NB4 (cell line): ENCODE measurements at regions not wholly inside any gene's neighbourhood (a gene's known extent, or its start where the extent isn't known, plus 50 kb on each side); places are given as distances from the start of the nearest gene placed in this dataset.

Experiments used
- DNase-seq: peaks from one replicate; pipeline ENCODE4 v3.0.0; 2010; ENCODE audit warnings: low read depth
- H3K4me3 ChIP-seq: one replicate; pipeline ENCODE4 v1.5.1; 2011; ENCODE audit warnings: mild to moderate bottlenecking, low read depth, low read length, moderate library complexity
- MYC ChIP-seq: IDR thresholded peaks from 2 replicates; pipeline ENCODE4 v1.6.1; 2011; ENCODE audit warnings: low read depth, low read length
- POLR2A ChIP-seq: IDR thresholded peaks from 2 replicates; pipeline ENCODE4 v1.6.1; 2011; ENCODE audit warnings: mild to moderate bottlenecking; ENCODE audit not compliant: insufficient read length; ENCODE audit errors: extremely low read depth
- TF ChIP-seq, protein P1 (sequence below): IDR thresholded peaks from one replicate; pipeline ENCODE4 v1.5.1; 2012; ENCODE audit warnings: low read depth, low read length
- TF ChIP-seq, protein P2 (sequence below): IDR thresholded peaks from 2 replicates; pipeline ENCODE4 v1.6.1; 2011; ENCODE audit warnings: low read depth, low read length

- TF ChIP-seq, protein P1, sequence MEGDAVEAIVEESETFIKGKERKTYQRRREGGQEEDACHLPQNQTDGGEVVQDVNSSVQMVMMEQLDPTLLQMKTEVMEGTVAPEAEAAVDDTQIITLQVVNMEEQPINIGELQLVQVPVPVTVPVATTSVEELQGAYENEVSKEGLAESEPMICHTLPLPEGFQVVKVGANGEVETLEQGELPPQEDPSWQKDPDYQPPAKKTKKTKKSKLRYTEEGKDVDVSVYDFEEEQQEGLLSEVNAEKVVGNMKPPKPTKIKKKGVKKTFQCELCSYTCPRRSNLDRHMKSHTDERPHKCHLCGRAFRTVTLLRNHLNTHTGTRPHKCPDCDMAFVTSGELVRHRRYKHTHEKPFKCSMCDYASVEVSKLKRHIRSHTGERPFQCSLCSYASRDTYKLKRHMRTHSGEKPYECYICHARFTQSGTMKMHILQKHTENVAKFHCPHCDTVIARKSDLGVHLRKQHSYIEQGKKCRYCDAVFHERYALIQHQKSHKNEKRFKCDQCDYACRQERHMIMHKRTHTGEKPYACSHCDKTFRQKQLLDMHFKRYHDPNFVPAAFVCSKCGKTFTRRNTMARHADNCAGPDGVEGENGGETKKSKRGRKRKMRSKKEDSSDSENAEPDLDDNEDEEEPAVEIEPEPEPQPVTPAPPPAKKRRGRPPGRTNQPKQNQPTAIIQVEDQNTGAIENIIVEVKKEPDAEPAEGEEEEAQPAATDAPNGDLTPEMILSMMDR: no peak
- TF ChIP-seq POLR2A (no peak), MYC (no peak)
- TF ChIP-seq, protein P2, sequence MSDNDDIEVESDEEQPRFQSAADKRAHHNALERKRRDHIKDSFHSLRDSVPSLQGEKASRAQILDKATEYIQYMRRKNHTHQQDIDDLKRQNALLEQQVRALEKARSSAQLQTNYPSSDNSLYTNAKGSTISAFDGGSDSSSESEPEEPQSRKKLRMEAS: no peak
- no peak overlapping the region for H3K4me3 ChIP-seq
- no peak for DNase-seq
These were observed 750.7 kb downstream of the SORCS3 start for GRCh38 chr10:105391670-105392351.

DNA sequence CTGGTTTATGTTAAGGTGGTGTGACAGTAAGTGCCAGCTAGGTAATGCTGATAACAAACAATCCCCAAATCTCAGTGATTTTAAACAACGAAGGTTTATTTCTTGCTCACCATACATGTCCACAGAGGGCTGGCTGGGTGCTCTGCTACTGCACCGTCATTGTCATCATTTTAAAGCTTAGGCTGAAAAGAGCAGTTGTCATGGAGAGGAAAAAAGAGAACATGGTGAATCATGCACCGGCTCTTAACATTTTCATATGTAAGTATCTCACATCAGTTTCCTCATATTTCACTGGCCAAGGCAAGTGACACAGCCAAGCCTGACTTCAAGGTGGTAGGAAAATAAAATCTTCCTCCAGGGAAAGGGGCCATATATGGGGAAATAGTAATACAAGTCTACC lies 746.9 kb downstream of the SORCS3 start:
- TF ChIP-seq, protein P2: no peak
- no peak for TF ChIP-seq POLR2A
- no peak for TF ChIP-seq MYC
- TF ChIP-seq, protein P1: no peak
- DNase-seq: no peak
- H3K4me3 ChIP-seq: no peak overlapping the region

DNA sequence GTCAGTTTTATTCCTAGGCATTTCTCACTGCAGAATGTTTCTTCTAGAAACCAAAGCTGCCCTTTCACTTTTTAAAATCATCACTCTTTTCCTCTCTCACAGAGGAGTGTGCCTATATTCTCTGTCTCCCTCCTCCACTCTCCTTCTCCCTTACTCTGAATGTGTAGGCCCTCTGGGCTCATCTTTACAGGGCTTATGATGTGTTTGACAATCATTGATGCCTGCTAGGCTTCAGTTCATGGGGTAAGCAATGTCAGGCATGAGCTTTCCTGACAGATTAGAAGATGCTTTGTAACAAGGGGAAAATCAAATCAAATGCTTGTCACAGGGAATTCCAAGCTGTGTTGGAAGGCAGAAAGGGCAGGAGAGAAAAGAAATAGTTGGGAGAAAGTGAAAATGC lies 742.9 kb downstream of the SORCS3 start:
- no peak overlapping the region for H3K4me3 ChIP-seq
- TF ChIP-seq, protein P1: no peak
- no peak for TF ChIP-seq POLR2A
- TF ChIP-seq, protein P2: no peak
- TF ChIP-seq MYC: no peak
- no peak for DNase-seq

DNA sequence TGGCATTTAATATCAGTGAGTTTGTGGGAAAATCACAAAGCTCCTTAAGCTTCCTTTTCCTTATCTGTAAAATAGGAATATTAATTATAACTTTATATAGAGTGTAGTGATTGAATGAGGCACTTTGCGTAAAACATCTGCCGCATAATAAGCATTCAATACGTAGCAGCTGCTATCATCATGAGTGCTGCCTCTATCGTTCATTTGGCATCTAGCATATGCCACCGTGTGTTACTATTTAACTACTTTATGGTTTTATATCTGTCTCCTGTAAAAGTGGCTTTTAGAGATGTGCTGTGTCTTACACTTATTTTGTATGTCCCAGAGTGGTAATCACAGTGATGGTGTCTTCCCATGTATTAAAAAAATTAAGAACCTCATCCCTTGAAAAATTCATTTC lies 729.6 kb downstream of the SORCS3 start:
- H3K4me3 ChIP-seq: no peak overlapping the region
- TF ChIP-seq, protein P2: no peak
- TF ChIP-seq POLR2A: no peak
- TF ChIP-seq, protein P1: no peak
- TF ChIP-seq MYC: no peak
- no peak for DNase-seq

- TF ChIP-seq POLR2A (no peak), MYC (no peak)
- TF ChIP-seq, protein P2: no peak
- TF ChIP-seq, protein P1: no peak
- no peak for DNase-seq
- H3K4me3 ChIP-seq: no peak overlapping the region
These were observed 718.6 kb downstream of the SORCS3 start for GRCh38 chr10:105359708-105360107.
